Thoracic aorta (tissue), 2 donors: ENCODE measurements at regions not wholly inside any gene's neighbourhood (a gene's known extent, or its start where the extent isn't known, plus 50 kb on each side); places are given as distances from the start of the nearest gene placed in this dataset.

Source experiments
- ATAC-seq: fragments of 150-250 bp; one replicate; pipeline ENCODE4 v1.8.0; 2017; ENCODE audit warnings: low read depth; ENCODE audit not compliant: insufficient number of reproducible peaks, low FRiP score
- DNase-seq: peaks from one replicate; pipeline ENCODE4 v3.0.0-alpha.2; 2020; ENCODE audit warnings: low spot score
- H3K27ac ChIP-seq, 2 donors: fragments of 200-600 bp; sonication (generic); 1 replicate in 1 of 2; 2 replicates in 1 of 2; pipeline ENCODE4 v1.5.1; 2016; ENCODE audit warnings: mild to moderate bottlenecking in 2 of 2, moderate library complexity in 2 of 2
- H3K27me3 ChIP-seq: fragments of 200-600 bp; sonication (generic); replicated peaks from 2 replicates; pipeline ENCODE4 v1.6.0; 2016; ENCODE audit warnings: mild to moderate bottlenecking; ENCODE audit not compliant: insufficient read depth
- H3K36me3 ChIP-seq: fragments of 200-600 bp; sonication (generic); one replicate; pipeline ENCODE4 v1.5.1; 2016
- H3K4me1 ChIP-seq, 2 donors: fragments of 200-600 bp; sonication (generic); 1 replicate in 1 of 2; 2 replicates in 1 of 2; pipeline versions ENCODE4 v1.5.1 to v1.6.0; 2016; ENCODE audit warnings: low read depth in 2 of 2, mild to moderate bottlenecking in 1 of 2; ENCODE audit not compliant: control insufficient read depth in 1 of 2
- H3K4me3 ChIP-seq: fragments of 200-600 bp; sonication (generic); 2 replicates; pipeline ENCODE4 v1.5.1; 2016; ENCODE audit warnings: mild to moderate bottlenecking
- H3K9me3 ChIP-seq: fragments of 200-600 bp; sonication (generic); 2 replicates; pipeline ENCODE4 v1.5.1; 2016
- CTCF ChIP-seq: fragments of 200-600 bp; sonication (generic); IDR thresholded peaks from one replicate; pipeline ENCODE4 v1.5.1; 2019; ENCODE audit warnings: antibody characterized with exemption

- no peaks in the 10 kb centered on the region for H3K36me3 ChIP-seq
- H3K9me3 ChIP-seq, result no peaks in the 10 kb centered on the region
- no peaks in the 10 kb centered on the region for H3K4me1 ChIP-seq
- no peak for ATAC-seq
- DNase-seq, result no peak
- no peak overlapping the region for H3K4me3 ChIP-seq
- no peak overlapping the region for H3K27ac ChIP-seq
- no peak for TF ChIP-seq CTCF
- H3K27me3 ChIP-seq, result no peaks in the 10 kb centered on the region
Measured at GRCh38 chr2:15058721-15059157, 426.2 kb downstream of the LRATD1 start.

- DNase-seq (no peak), ATAC-seq (no peak)
- H3K27me3 ChIP-seq, result no peaks in the 10 kb centered on the region
- no peaks in the 10 kb centered on the region for H3K4me1 ChIP-seq
- no peaks in the 10 kb centered on the region for H3K36me3 ChIP-seq
- H3K27ac ChIP-seq, result no peak overlapping the region
- H3K4me3 ChIP-seq, result no peak overlapping the region
- H3K9me3 ChIP-seq, result no peaks in the 10 kb centered on the region
- TF ChIP-seq CTCF, result no peak
Measured at GRCh38 chr2:15059870-15060512, 427.5 kb downstream of the LRATD1 start.

- no peak for DNase-seq
- no peak overlapping the region for H3K27ac ChIP-seq
Measured at GRCh38 chr2:15061268-15061667, 428.8 kb downstream of the LRATD1 start.

GRCh38 chr2:15066138-15066537 is 433.6 kb downstream of the LRATD1 start:
- DNase-seq (no peak), ATAC-seq (no peak)
- peaks cover 4% of the 10 kb centered on the region for H3K9me3 ChIP-seq
- no peak overlapping the region for H3K27ac ChIP-seq
- H3K4me3 ChIP-seq, result no peak overlapping the region
- H3K4me1 ChIP-seq, result peaks cover 0 to 4% of the 10 kb centered on the region in 2 donors
- H3K27me3 ChIP-seq, result no peaks in the 10 kb centered on the region
- TF ChIP-seq CTCF, result no peak
- no peaks in the 10 kb centered on the region for H3K36me3 ChIP-seq

More at GRCh38 chr2:15061268-15061667, 428.8 kb downstream of the LRATD1 start:
- Histone ChIP-seq H3K4me1 (no peaks in the 10 kb centered on the region), H3K9me3 (peaks cover 4% of the 10 kb centered on the region), H3K4me3 (no peak overlapping the region), H3K27me3 (no peaks in the 10 kb centered on the region), H3K36me3 (no peaks in the 10 kb centered on the region)
- ATAC-seq, result no peak
- TF ChIP-seq CTCF, result no peak

- Histone ChIP-seq H3K4me1 (peaks cover 0 to 4% of the 10 kb centered on the region in 2 donors), H3K4me3 (no peak overlapping the region), H3K27ac (no peak overlapping the region), H3K36me3 (no peaks in the 10 kb centered on the region), H3K9me3 (peaks cover 4% of the 10 kb centered on the region), H3K27me3 (no peaks in the 10 kb centered on the region)
- no peak for ATAC-seq
- no peak for DNase-seq
- no peak for TF ChIP-seq CTCF
Measured at GRCh38 chr2:15069149-15069548, 436.6 kb downstream of the LRATD1 start.
